ENCODE measurements at regions not wholly inside any gene's neighbourhood (a gene's known extent, or its start where the extent isn't known, plus 50 kb on each side); places are given as distances from the start of the nearest gene placed in this dataset.

DNA sequence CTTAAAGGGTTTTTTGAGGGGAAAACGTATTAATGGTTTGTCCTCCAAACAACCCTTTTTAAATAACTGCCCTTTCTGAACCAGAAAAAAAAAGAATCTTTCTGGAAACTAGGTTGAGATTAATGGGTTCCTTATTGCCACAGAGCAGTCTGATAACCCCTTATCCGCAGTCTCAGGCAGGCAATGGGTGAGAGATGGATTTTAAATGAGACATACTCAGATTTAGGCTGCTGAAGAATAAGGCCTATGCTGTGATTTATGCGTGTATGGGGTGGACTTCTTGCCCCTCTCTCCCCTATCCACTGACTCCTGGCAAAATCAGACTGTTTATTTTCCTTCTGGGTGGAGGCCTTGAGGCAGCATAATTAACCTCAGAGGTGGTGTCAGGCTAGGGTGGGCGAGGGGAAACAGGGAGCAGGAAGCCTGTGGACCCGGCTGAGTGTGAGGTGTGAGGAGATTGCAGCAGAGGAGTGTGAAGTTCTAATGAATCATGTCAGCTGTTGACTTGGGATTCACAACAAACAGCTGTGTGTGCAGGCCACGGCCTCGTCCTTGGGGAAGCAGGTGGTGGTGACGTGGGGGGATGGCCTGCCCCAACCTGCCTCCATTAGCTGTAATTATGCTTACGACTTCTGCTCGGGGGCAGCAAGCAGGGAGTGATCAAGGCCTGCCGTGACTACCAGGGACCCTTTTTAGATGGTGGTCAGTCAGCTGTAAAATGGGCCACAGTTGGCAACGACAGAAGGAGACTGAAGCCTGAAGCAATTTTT lies 196.4 kb downstream of the SEMA6A start:
- no peak for TF ChIP-seq FOXM1 (IDR thresholded peaks at IDR 0.05; ENCODE audit: borderline replicate concordance, low read depth)
- no peak for TF ChIP-seq ZBTB7A (IDR thresholded peaks at IDR 0.05; ENCODE audit: low read depth)
- no peak for TF ChIP-seq YY1 (IDR thresholded peaks at IDR 0.05; ENCODE audit: low read depth)
- TF ChIP-seq USF1 (IDR thresholded peaks at IDR 0.05) = no peak
- TF ChIP-seq EGR1 (IDR thresholded peaks at IDR 0.05) = no peak
- TF ChIP-seq CEBPB (IDR thresholded peaks at IDR 0.05) = no peak

GRCh38 chr5:116377276-116378006 lies 197.2 kb downstream of the SEMA6A start:
- TF ChIP-seq YY1 (IDR thresholded peaks at IDR 0.05; ENCODE audit: low read depth) (no peak), ZBTB7A (IDR thresholded peaks at IDR 0.05; ENCODE audit: low read depth) (no peak), USF1 (IDR thresholded peaks at IDR 0.05) (no peak), NFIC (IDR thresholded peaks at IDR 0.05) (no peak), EGR1 (IDR thresholded peaks at IDR 0.05) (no peak), RAD21 (IDR thresholded peaks at IDR 0.05; ENCODE audit: low read depth) (no peak), FOXM1 (IDR thresholded peaks at IDR 0.05; ENCODE audit: borderline replicate concordance, low read depth) (no peak), CEBPB (IDR thresholded peaks at IDR 0.05) (no peak), TEAD4 (IDR thresholded peaks at IDR 0.05) (no peak), EP300 (IDR thresholded peaks at IDR 0.05; ENCODE audit: borderline replicate concordance) (no peak), CREB1 (IDR thresholded peaks at IDR 0.05; ENCODE audit: low read depth) (no peak), TCF12 (IDR thresholded peaks at IDR 0.05; ENCODE audit: low read depth) (no peak), TAF1 (IDR thresholded peaks at IDR 0.05; ENCODE audit: low read depth) (no peak)
- TF ChIP-seq, protein P1, sequence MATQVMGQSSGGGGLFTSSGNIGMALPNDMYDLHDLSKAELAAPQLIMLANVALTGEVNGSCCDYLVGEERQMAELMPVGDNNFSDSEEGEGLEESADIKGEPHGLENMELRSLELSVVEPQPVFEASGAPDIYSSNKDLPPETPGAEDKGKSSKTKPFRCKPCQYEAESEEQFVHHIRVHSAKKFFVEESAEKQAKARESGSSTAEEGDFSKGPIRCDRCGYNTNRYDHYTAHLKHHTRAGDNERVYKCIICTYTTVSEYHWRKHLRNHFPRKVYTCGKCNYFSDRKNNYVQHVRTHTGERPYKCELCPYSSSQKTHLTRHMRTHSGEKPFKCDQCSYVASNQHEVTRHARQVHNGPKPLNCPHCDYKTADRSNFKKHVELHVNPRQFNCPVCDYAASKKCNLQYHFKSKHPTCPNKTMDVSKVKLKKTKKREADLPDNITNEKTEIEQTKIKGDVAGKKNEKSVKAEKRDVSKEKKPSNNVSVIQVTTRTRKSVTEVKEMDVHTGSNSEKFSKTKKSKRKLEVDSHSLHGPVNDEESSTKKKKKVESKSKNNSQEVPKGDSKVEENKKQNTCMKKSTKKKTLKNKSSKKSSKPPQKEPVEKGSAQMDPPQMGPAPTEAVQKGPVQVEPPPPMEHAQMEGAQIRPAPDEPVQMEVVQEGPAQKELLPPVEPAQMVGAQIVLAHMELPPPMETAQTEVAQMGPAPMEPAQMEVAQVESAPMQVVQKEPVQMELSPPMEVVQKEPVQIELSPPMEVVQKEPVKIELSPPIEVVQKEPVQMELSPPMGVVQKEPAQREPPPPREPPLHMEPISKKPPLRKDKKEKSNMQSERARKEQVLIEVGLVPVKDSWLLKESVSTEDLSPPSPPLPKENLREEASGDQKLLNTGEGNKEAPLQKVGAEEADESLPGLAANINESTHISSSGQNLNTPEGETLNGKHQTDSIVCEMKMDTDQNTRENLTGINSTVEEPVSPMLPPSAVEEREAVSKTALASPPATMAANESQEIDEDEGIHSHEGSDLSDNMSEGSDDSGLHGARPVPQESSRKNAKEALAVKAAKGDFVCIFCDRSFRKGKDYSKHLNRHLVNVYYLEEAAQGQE (IDR thresholded peaks at IDR 0.05; ENCODE audit: low read depth) = no peak
- TF ChIP-seq, protein P2, sequence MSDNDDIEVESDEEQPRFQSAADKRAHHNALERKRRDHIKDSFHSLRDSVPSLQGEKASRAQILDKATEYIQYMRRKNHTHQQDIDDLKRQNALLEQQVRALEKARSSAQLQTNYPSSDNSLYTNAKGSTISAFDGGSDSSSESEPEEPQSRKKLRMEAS (IDR thresholded peaks at IDR 0.05) = no peak

GRCh38 chr5:116375926-116376325 lies 198.7 kb downstream of the SEMA6A start:
- no peak for TF ChIP-seq EP300 (IDR thresholded peaks at IDR 0.05; ENCODE audit: borderline replicate concordance)
- TF ChIP-seq RAD21 (IDR thresholded peaks at IDR 0.05; ENCODE audit: low read depth) = no peak
- no peak for TF ChIP-seq USF1 (IDR thresholded peaks at IDR 0.05)

GRCh38 chr5:116374434-116374852 lies 200.2 kb downstream of the SEMA6A start:
- TF ChIP-seq ZBTB7A (IDR thresholded peaks at IDR 0.05; ENCODE audit: low read depth) (no peak), YY1 (IDR thresholded peaks at IDR 0.05; ENCODE audit: low read depth) (no peak), TCF12 (IDR thresholded peaks at IDR 0.05; ENCODE audit: low read depth) (no peak), RAD21 (IDR thresholded peaks at IDR 0.05; ENCODE audit: low read depth) (no peak), TEAD4 (IDR thresholded peaks at IDR 0.05) (no peak), NFIC (IDR thresholded peaks at IDR 0.05) (no peak), EP300 (IDR thresholded peaks at IDR 0.05; ENCODE audit: borderline replicate concordance) (no peak), USF1 (IDR thresholded peaks at IDR 0.05) (no peak), EGR1 (IDR thresholded peaks at IDR 0.05) (no peak), CREB1 (IDR thresholded peaks at IDR 0.05; ENCODE audit: low read depth) (no peak)
- TF ChIP-seq, protein P1 (IDR thresholded peaks at IDR 0.05; ENCODE audit: low read depth) = no peak
- TF ChIP-seq, protein P2 (IDR thresholded peaks at IDR 0.05) = no peak
